ES-I3 (cell line): ENCODE measurements at regions not wholly inside any gene's neighbourhood (a gene's known extent, or its start where the extent isn't known, plus 50 kb on each side); places are given as distances from the start of the nearest gene placed in this dataset.
"Not testable (repeated sequence)": the region's sequence is repeated elsewhere in the genome, so short reads cannot be mapped to it uniquely, and the experiment has no call there.

Source experiments
- H3K36me3 ChIP-seq: 2 replicates; pipeline ENCODE4 v1.6.1; 2013; ENCODE audit warnings: mild to moderate bottlenecking, low read length, control low read depth, moderate library complexity; ENCODE audit not compliant: insufficient read depth
- H3K4me1 ChIP-seq: 2 replicates; pipeline ENCODE4 v1.6.1; 2013; ENCODE audit warnings: mild to moderate bottlenecking, control low read depth, low read length; ENCODE audit not compliant: insufficient read depth
- H3K9ac ChIP-seq: 2 replicates; pipeline ENCODE4 v1.6.1; 2013; ENCODE audit warnings: low read depth, mild to moderate bottlenecking, low read length, moderate library complexity
- H3K9me3 ChIP-seq: 2 replicates; pipeline ENCODE4 v1.6.1; 2013; ENCODE audit warnings: mild to moderate bottlenecking, low read length, moderate library complexity; ENCODE audit not compliant: control insufficient read depth, insufficient read depth

DNA sequence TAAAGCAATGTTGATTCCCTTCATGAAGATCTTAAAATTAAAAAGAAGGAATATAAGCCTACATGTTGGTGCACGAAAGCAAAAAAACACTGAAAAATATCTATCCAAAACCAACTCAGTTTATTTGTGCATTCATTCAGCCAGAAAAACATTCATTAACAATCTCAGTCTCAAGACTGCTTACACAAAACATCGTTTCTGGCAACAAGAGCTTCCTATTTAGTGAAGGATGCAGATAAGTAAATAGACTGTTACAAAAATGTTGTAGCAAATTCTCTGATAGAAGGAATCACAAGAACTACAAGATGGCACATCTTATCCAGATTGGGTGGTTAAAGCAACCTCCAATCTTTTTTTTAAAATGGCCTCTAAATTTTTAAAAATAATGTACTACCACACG, 69.7 kb upstream of the DCN start:
- Histone ChIP-seq H3K4me1 (no peaks in the 10 kb centered on the region), H3K36me3 (no peaks in the 10 kb centered on the region)

GRCh38 chr12:91250273-91250665, 67.7 kb upstream of the DCN start:
- H3K4me1 ChIP-seq, result no peaks in the 10 kb centered on the region
- H3K36me3 ChIP-seq, result no peaks in the 10 kb centered on the region
- H3K9me3 ChIP-seq, result no peaks in the 10 kb centered on the region
- H3K9ac ChIP-seq, result no peak overlapping the region

More for the DNA sequence above, 69.7 kb upstream of the DCN start:
- no peaks in the 10 kb centered on the region for H3K9me3 ChIP-seq
- no peak overlapping the region for H3K9ac ChIP-seq

DNA sequence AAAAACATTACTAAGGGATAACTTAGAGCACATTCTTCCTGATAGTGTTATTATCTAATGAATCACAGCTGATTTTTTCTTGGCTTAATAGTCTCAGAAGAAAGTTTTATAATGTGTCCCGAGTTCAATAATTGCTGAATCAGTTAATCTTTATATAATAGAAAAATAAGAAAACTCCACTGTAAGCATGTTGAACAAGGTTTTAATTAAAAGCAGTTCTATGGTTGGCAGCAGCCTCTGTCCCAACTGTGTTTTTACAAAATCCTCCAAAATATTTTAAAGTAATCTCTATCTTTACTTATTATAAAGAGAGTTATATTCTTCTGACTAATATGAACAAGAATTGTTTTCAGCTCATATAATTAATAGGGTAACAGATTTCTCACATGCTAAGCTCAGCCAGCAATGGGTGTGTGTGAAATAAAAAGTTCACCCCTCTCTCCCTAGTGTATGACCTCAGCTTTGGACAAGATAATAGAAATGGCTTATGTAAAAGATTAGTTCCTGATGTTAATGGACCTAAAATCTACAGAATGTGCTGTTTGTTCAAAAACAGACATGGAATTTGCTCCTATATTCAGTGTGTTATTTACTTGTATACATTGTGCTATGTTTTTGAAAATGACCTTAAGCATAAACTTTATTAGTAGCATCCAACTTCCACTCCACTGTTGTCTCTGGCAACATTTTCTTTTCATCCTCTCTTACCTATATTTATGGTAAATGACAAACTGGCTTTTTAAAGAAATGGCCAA, 67.1 kb upstream of the DCN start:
- no peaks in the 10 kb centered on the region for H3K4me1 ChIP-seq
- H3K36me3 ChIP-seq, result no peaks in the 10 kb centered on the region
- H3K9me3 ChIP-seq, result no peaks in the 10 kb centered on the region
- no peak overlapping the region for H3K9ac ChIP-seq

DNA sequence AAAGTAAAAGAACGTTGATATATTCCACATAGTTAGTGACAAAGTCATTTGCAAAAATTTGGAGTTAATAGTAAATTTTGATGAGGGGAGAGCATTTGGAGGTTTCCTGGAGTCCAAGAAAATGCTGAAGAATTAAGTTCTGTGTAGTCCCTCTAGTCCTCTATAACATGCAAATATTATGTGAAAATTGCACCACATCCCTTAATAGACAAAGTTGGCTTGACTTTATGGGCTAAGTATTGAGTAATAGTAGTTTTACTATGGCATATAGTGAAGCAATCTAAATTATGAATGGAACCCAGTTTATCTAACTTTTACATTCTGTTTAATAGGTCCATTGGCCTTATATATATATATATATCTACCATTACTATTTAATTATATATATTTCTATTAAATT, 66.4 kb upstream of the DCN start:
- no peaks in the 10 kb centered on the region for H3K4me1 ChIP-seq
- H3K36me3 ChIP-seq, result no peaks in the 10 kb centered on the region
- no peaks in the 10 kb centered on the region for H3K9me3 ChIP-seq
- no peak overlapping the region for H3K9ac ChIP-seq

DNA sequence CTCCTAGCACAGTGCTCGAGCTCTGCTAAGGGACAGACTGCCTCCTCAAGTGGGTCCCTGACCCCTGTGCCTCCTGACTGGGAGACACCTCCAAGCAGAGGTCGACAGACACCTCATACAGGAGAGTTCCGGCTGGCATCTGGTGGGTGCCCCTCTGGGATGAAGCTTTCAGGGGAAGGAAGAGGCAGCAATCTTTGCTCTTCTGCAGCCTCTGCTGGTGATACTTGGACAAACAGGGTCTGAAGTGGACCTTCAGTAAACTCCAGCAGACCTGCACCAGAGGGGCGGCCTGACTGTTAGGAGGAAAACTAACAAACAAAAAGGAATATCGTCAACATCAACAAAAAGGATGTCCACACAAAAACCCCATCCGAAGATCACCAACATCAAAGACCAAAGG, 60.6 kb upstream of the DCN start:
- H3K9ac ChIP-seq, H3K36me3 ChIP-seq, H3K4me1 ChIP-seq, H3K9me3 ChIP-seq: not testable (repeated sequence)

- no peak overlapping the region for H3K9ac ChIP-seq
- H3K4me1 ChIP-seq, result no peaks in the 10 kb centered on the region
- no peaks in the 10 kb centered on the region for H3K9me3 ChIP-seq
- no peaks in the 10 kb centered on the region for H3K36me3 ChIP-seq
Measured at GRCh38 chr12:91241756-91242155, 59.1 kb upstream of the DCN start.

GRCh38 chr12:91240386-91241095, 57.9 kb upstream of the DCN start:
- Histone ChIP-seq H3K9ac (no peak overlapping the region), H3K4me1 (no peaks in the 10 kb centered on the region), H3K36me3 (no peaks in the 10 kb centered on the region), H3K9me3 (no peaks in the 10 kb centered on the region)

DNA sequence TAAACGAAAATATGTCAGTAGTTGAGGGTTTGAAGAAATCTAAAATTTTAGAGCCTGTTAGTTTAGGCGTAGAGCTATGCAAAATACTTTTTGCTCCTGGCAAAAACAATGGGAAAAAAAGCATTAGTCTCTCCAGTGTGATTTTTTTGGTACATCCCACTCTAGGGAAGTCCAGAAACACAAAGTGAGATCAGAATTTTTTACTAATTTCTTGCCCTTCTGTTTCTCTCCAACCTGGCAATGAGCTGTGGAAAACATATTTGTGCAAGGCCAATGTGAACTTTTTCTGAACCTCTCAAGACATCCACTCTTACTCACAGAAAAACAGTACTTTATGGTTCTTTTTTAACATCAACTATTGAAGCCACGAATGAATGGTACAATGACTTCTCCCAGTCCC, 56.9 kb upstream of the DCN start:
- Histone ChIP-seq H3K36me3 (no peaks in the 10 kb centered on the region), H3K4me1 (no peaks in the 10 kb centered on the region), H3K9me3 (no peaks in the 10 kb centered on the region), H3K9ac (no peak overlapping the region)
